GM18907 (cell line): ENCODE measurements at regions not wholly inside any gene's neighbourhood (a gene's known extent, or its start where the extent isn't known, plus 50 kb on each side); places are given as distances from the start of the nearest gene placed in this dataset.
A peak's percentile ranks its signal among the peaks of the same experiment; 100 is the strongest.

ENCODE experiments used
- ATAC-seq: cut with Tn5 transposase; IDR thresholded peaks from one replicate; pipeline ENCODE4 v1.9.1; 2021; ENCODE audit warnings: mild to moderate bottlenecking, moderate library complexity; ENCODE audit not compliant: unreplicated experiment

GRCh38 chr3:117626577-117626976, 917.0 kb downstream of the TUSC7 start:
- no peak for ATAC-seq

DNA sequence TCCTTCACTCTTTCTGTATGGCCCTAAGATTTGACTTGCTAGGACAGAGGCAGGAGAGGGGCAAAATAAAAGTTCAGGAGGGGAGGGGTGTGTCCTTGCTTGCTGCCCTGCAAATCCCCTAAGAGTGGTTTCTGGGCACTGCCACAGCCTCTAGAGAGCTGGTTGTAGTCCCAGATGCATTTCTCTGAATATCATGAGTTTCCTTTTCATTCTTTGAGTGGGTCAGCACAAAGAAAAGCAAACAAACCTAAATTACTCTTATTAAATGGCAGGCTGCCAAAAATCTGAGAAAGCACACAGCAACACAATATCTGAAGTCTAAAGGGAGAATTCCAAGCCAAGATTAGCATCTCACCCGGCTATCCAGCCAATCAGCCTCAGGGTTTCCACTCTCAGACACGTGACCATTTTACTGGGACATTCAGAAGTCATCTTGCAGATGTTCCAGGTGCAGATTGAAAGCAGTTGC, 919.3 kb downstream of the TUSC7 start:
- no peak for ATAC-seq

DNA sequence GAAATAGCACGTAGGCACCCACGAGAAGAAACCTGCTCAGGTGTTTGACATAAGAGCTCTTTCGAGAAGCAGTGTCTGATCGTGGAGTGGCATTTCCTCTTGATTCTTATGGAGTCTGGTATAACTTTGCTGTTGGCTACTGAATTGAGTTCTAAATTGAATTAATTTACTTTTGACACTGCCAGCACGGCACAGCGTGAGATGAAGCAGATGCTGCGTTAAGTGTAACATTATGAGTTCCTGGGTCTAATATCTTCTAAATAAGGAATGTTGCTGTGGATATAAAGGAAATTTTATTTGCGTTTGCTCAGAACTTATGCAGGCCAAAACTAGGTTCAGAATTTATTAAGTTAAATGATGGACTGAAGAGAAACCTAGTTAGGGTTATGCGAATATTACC, 919.9 kb downstream of the TUSC7 start:
- no peak for ATAC-seq

- peak; percentile 83 for ATAC-seq
Measured at GRCh38 chr3:117630469-117630868, 920.9 kb downstream of the TUSC7 start.

GRCh38 chr3:117630885-117631284, 921.3 kb downstream of the TUSC7 start:
- ATAC-seq = peak; percentile 17

DNA sequence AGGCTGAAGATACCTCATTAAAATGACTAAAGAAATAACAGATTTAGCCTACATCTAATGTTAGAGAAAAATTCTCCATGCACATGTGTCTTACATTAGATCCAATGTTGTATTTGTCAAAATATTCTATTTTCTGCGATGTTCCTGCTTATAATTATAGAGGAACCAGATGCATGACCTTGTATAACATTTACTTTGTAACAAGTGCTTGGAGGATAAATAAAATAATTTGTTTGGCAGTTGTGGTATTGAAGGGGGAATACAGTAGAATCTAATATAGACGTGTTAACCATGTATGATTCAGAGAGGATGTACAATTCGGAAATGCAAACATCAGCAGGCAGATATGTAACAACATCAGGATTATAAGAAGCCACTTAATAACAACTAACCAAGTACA, 922.2 kb downstream of the TUSC7 start:
- ATAC-seq = no peak

GRCh38 chr3:117632191-117632590, 922.6 kb downstream of the TUSC7 start:
- no peak for ATAC-seq

DNA sequence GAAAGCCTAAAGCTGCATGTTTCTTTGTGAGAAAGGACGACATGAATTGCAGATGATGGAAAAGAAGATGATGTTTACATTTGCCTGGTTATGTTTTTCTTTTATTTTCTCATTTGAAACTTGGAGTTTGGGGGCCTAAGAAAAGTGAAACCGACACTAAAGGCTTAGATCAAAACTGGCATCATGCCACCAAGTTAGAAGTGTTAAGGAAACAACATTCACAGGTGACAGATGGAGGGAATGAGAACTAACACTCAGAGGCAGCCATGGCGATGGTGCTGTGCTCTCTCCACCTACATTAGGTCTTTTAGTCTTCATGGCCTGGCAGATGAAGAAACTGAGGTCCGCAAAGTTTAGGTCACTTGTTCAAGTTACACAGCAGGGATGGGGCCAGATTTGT, 923.6 kb downstream of the TUSC7 start:
- ATAC-seq = no peak

DNA sequence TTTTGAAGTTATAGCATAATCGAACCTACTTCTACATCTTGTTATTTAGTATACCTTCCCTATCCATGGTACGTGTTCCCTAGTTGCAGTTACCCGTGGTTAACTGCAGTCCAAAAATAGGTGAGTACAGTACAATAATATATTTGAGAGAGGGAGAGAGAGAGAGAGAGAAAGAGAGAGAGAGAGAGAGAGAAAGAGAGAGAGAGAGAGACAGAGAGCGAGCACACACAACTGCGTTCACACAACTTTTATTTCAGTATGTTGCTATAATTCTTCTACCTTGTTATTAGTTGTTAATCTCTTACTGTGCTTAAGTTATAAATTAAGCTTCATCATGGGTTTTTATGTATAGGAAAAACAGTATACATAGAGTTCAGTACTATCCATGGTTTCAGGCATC, 928.1 kb downstream of the TUSC7 start:
- no peak for ATAC-seq

- ATAC-seq = no peak
Measured at GRCh38 chr3:117644203-117644602, 934.6 kb downstream of the TUSC7 start.

DNA sequence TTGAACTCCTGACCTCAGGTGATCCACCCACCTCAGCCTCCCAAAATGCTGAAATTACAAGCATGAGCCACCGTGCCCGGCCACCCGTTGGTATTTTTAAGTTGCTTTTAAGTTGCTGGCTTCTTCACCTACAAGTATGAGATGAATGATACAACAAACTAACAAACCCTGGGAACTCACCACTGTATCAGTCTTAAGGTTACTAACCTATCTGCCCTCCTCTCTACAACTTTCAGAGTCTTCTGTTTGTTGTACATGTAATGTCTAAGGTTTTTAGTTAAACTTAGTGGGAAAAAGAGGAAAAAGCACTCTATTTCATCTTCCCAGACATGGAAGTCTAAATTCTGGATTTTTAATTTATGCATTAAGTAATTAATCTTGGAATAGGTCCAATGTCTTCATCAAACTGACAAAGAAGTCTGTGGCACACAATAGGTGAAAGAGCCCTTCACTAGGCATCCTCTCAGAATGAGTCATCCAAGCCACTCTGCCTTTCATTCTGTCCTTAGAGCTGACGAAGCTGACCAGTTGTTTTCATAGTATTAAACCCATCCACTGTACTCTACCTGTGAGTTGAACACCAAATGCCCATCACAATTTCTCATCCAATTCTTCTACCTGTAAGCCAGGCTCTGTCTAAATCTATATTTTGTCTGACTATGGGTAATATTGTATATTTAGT, 936.1 kb downstream of the TUSC7 start:
- peak; percentile 97 for ATAC-seq

GRCh38 chr3:117647435-117647834, 937.9 kb downstream of the TUSC7 start:
- no peak for ATAC-seq

GRCh38 chr3:117651246-117651645, 941.7 kb downstream of the TUSC7 start:
- no peak for ATAC-seq

DNA sequence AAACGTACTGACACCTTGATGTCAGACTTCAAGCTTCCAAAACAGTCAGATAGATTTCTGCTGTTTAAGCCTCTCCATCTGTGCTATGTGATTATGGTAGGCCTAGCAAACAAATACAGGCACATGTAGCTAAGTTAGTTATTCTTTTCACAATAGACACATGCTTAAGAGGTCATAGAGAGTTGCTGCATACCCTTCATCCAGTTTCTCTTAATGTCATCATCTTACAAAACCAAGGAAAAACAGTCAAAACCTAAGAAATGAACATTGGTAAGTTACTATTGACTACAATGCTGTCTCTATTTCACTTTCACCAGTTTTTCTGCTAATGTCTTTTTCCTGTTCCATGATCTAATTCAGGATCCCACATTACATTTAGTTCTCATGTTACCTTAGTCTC, 946.8 kb downstream of the TUSC7 start:
- ATAC-seq = no peak

DNA sequence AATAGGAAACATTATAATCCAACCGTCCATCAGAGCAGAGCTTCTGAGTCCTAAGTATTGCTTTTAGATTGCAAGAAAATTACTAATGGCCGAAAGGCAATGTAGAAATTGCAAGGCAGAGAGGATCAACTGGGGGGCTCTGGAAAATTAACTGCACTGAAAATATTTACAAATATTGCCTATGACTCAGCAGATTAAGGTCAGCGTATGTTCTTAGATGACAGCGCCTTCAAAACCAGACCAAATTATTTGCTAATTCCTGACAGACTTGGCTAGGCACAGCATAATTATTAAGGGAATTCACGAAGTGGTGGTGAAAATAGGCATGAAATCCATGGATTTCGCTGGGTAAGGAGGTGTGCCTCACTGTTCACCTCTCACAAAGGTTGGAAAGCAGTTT, 947.7 kb downstream of the TUSC7 start:
- no peak for ATAC-seq

DNA sequence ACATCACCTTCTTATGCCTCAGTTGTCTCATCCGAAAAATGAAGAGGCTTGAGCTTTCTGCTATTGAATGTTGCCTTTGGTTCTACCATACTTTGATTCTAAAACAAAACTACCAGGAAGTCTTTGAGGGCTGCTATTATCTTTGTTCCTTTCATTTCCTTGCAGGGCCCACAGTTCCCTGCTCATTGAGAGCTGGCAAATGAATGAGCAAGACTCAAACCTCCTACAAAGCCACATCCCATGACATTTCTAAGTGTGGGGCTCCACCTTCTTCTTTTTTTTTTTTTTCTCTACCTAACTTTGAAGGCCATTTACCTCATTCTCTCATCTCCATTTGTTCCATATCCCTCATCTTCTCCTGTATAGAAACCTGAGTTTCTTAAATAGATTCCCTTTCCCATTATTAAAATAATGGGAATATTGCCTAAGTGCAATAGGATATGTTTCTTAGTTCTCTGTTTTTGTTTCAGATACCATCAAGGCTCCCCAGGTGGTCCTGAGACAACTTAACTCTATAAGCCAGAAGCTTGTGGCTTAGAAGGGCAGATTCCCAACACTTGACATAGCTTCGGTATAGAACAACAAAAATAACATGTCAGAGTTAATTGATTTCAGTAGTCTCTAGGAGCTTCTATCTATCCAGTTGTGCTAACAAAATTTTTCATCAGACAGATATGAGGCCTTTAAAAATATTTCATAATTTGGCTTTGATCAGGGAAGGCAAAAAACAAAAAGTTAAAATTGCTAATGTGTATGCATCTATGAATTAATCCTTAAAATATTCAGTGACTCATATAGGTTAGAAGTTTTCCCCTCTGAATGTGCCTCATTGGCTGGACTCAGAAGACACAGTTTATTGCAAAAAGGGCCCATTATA, 951.6 kb downstream of the TUSC7 start:
- ATAC-seq = no peak

DNA sequence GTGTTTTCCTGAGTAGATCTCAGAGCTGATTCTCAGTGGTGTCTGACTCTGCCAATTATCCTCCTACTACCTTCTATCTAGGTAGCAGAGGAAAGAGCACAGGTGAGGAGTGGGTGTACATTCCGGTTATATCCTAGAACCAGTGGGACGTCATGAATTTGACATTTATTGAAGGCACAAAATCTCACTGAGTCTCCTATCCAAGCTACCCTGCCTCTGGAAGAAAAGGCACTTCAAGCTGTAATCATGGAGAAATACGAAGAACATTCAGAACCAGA, 952.2 kb downstream of the TUSC7 start:
- ATAC-seq = no peak

- no peak for ATAC-seq
Measured at GRCh38 chr3:117665296-117665695, 955.7 kb downstream of the TUSC7 start.

- no peak for ATAC-seq
Measured at GRCh38 chr3:117666325-117666724, 956.7 kb downstream of the TUSC7 start.

DNA sequence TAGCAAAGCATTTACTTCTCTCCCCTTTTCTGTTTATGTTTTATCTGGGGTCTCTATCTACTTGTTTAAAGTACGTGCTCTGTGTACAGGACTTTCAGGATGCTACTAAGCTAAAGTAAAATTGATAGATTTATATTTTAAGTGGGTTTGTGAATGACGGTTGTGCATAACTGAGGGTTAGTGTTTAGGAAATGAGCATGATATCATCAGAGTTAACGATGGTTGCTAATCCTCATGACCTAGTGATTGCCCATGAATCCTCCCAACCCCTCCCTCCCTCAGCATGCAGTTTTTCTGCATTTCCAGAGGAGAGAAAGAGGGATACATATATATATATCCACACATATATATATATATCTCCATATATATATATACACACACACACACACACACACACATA, 957.2 kb downstream of the TUSC7 start:
- ATAC-seq = no peak

- no peak for ATAC-seq
Measured at GRCh38 chr3:117669774-117670173, 960.2 kb downstream of the TUSC7 start.

GRCh38 chr3:117671722-117672318, 962.2 kb downstream of the TUSC7 start:
- no peak for ATAC-seq
